ENCODE measurements at regions not wholly inside any gene's neighbourhood (a gene's known extent, or its start where the extent isn't known, plus 50 kb on each side); places are given as distances from the start of the nearest gene placed in this dataset.

DNA sequence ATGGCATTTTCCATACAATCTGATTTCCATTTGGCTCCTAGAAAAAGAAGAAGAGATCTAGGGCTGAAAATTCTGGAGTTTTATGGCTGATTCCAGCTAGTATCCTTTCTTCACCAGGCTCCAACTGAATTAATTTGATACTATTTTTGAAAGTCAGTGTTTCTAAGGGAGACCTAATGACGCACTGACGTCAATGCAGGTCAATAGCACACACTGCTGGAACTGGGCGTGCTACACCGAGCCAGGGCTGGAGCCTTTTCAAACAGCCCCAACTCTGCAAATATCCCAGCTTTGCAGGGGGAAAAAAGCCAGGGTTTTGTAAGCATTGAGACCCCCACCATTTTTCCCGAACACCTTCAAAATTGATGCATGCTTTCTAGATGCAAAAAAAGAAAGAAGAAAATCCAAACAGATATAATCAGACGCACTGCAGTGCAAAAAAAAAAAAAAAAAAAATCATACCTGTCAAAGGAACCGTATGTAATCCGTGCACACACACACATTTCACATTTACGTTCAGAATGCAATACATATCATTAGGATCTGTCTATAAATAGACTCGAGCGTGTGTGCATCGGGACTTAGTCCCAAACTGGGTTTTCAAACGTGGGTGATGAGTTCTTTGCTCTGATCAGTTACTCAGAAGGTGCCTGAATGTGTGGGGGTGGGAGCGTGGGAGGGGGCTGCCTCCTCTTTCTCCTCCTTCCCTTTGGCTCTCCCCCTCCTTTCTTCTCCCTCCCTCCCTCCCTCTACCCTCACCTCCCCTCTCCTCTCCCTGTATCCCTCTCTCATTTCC, 124.5 kb upstream of the HSD17B12 start:
- TF ChIP-seq ZC3H10 (CRISPR knock-in tag; IDR thresholded peaks at IDR 0.05): no peak
- no peak for TF ChIP-seq TCF4 (CRISPR knock-in tag; IDR thresholded peaks at IDR 0.05; ENCODE audit: borderline replicate concordance)
- TF ChIP-seq BACH2 (CRISPR knock-in tag; IDR thresholded peaks at IDR 0.05; ENCODE audit: borderline replicate concordance): no peak
- TF ChIP-seq, protein P1, sequence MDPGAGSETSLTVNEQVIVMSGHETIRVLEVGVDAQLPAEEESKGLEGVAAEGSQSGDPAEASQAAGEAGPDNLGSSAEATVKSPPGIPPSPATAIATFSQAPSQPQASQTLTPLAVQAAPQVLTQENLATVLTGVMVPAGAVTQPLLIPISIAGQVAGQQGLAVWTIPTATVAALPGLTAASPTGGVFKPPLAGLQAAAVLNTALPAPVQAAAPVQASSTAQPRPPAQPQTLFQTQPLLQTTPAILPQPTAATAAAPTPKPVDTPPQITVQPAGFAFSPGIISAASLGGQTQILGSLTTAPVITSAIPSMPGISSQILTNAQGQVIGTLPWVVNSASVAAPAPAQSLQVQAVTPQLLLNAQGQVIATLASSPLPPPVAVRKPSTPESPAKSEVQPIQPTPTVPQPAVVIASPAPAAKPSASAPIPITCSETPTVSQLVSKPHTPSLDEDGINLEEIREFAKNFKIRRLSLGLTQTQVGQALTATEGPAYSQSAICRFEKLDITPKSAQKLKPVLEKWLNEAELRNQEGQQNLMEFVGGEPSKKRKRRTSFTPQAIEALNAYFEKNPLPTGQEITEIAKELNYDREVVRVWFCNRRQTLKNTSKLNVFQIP (CRISPR knock-in tag; IDR thresholded peaks at IDR 0.05; ENCODE audit: borderline replicate concordance, low read depth): no peak
- TF ChIP-seq PPARA (CRISPR knock-in tag; IDR thresholded peaks at IDR 0.05; ENCODE audit: borderline replicate concordance): no peak
- no peak for TF ChIP-seq ISL1 (CRISPR knock-in tag; IDR thresholded peaks at IDR 0.05)
- TF ChIP-seq ZFP30 (CRISPR knock-in tag; IDR thresholded peaks at IDR 0.05): no peak
- TF ChIP-seq SNAI2 (CRISPR knock-in tag; IDR thresholded peaks at IDR 0.05): no peak
- no peak for TF ChIP-seq GLIS3 (CRISPR knock-in tag; IDR thresholded peaks at IDR 0.05)
- ATAC-seq: 0 out of 3 replicates have a peak, but pooled peaks have one; percentile 33

DNA sequence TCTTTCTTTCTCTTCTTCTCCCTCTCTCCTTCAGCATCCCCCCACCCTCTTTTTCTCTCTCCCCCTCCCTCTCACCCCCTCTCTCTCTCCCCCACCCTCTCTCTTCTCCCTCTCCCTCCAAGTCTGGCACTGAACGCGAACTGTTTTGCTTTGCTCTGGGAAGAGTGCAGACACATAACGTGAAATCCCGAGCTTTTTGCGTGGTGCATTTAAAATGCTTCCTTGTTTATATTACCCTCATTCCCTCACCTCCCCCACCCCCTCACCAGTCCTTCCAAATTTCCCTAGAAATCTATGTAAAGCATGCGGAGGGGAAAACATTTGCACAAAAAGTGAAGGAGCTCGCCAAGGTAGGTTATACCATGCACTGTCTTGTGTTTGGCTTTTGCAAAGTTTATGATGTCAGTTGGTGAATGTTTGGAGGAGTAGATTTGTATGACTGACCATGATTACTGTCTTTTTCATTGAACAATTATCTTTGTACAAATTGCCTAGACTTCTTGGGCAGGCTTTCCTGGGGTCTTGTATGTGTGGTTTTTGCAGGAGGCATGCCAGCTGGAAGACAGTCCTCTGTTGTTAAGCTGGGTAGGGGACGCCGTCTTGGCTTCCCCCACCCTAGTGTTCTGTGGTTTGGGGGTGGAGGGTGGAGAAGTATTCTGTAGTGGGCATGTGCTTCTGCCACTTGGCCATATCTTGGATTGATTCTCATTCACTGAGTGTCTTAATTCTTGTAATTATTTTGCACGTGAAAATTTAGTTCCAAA, 123.7 kb upstream of the HSD17B12 start:
- ATAC-seq: no peak
- TF ChIP-seq ARNTL (CRISPR knock-in tag; IDR thresholded peaks at IDR 0.05; ENCODE audit: borderline replicate concordance, low read depth): no peak
- no peak for TF ChIP-seq BACH2 (CRISPR knock-in tag; IDR thresholded peaks at IDR 0.05; ENCODE audit: borderline replicate concordance)
- no peak for TF ChIP-seq TOX (CRISPR knock-in tag; IDR thresholded peaks at IDR 0.05; ENCODE audit: borderline replicate concordance)
- TF ChIP-seq, protein P2, sequence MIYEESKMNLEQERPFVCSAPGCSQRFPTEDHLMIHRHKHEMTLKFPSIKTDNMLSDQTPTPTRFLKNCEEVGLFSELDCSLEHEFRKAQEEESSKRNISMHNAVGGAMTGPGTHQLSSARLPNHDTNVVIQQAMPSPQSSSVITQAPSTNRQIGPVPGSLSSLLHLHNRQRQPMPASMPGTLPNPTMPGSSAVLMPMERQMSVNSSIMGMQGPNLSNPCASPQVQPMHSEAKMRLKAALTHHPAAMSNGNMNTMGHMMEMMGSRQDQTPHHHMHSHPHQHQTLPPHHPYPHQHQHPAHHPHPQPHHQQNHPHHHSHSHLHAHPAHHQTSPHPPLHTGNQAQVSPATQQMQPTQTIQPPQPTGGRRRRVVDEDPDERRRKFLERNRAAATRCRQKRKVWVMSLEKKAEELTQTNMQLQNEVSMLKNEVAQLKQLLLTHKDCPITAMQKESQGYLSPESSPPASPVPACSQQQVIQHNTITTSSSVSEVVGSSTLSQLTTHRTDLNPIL (CRISPR knock-in tag; IDR thresholded peaks at IDR 0.05; ENCODE audit: low read depth): no peak
- no peak for TF ChIP-seq ZNF70 (CRISPR knock-in tag; IDR thresholded peaks at IDR 0.05)
- TF ChIP-seq, protein P1 (CRISPR knock-in tag; IDR thresholded peaks at IDR 0.05; ENCODE audit: borderline replicate concordance, low read depth): no peak

DNA sequence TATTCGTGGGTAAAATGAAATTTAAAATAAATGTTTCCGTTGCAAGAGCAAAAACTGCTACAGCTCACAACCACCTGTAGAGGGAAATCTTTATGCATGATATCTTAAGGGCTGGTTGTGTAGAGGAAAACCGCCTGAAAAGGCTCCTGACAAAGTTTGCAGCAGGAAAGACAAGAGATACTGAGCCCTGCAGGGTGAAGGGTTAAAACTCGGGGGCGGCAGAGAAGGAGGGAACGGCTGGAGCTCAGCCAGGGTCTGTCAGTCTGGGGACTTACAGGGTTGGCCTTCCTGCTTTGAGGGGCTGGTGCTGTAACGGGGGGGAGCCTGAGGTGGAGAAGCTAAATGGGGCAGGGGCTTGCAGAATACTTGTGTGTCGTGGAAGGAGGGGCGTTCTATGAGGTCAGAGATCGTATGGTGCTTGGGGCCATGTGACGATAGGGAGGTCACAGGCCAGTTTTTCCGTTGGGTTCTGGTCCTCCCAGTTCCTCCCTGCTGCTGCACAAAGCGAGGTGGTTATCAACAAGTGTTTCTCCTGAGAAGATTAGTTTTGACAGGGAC, 122.9 kb upstream of the HSD17B12 start:
- no peak for TF ChIP-seq TOX (CRISPR knock-in tag; IDR thresholded peaks at IDR 0.05; ENCODE audit: borderline replicate concordance)
- TF ChIP-seq ZNF70 (CRISPR knock-in tag; IDR thresholded peaks at IDR 0.05): no peak
- no peak for TF ChIP-seq OSR1 (CRISPR knock-in tag; IDR thresholded peaks at IDR 0.05)
- no peak for TF ChIP-seq TCF4 (CRISPR knock-in tag; IDR thresholded peaks at IDR 0.05; ENCODE audit: borderline replicate concordance)
- no peak for TF ChIP-seq ZFP30 (CRISPR knock-in tag; IDR thresholded peaks at IDR 0.05)
- TF ChIP-seq GLIS3 (CRISPR knock-in tag; IDR thresholded peaks at IDR 0.05): no peak
- TF ChIP-seq ZFP3 (CRISPR knock-in tag; IDR thresholded peaks at IDR 0.05): no peak
- TF ChIP-seq BACH2 (CRISPR knock-in tag; IDR thresholded peaks at IDR 0.05; ENCODE audit: borderline replicate concordance): no peak
- no peak for TF ChIP-seq PPARA (CRISPR knock-in tag; IDR thresholded peaks at IDR 0.05; ENCODE audit: borderline replicate concordance)
- TF ChIP-seq ESRRG (CRISPR knock-in tag; IDR thresholded peaks at IDR 0.05): no peak
- TF ChIP-seq, protein P3, sequence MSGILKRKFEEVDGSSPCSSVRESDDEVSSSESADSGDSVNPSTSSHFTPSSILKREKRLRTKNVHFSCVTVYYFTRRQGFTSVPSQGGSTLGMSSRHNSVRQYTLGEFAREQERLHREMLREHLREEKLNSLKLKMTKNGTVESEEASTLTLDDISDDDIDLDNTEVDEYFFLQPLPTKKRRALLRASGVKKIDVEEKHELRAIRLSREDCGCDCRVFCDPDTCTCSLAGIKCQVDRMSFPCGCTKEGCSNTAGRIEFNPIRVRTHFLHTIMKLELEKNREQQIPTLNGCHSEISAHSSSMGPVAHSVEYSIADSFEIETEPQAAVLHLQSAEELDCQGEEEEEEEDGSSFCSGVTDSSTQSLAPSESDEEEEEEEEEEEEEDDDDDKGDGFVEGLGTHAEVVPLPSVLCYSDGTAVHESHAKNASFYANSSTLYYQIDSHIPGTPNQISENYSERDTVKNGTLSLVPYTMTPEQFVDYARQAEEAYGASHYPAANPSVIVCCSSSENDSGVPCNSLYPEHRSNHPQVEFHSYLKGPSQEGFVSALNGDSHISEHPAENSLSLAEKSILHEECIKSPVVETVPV (CRISPR knock-in tag; IDR thresholded peaks at IDR 0.05): no peak
- TF ChIP-seq ZC3H10 (CRISPR knock-in tag; IDR thresholded peaks at IDR 0.05): no peak
- no peak for TF ChIP-seq ZNF565 (CRISPR knock-in tag; conservative IDR thresholded peaks at IDR 0.05; ENCODE audit: low read depth)
- no peak for TF ChIP-seq ISL1 (CRISPR knock-in tag; IDR thresholded peaks at IDR 0.05)
- TF ChIP-seq, protein P2 (CRISPR knock-in tag; IDR thresholded peaks at IDR 0.05; ENCODE audit: low read depth): no peak
- no peak for TF ChIP-seq ZNF8 (CRISPR knock-in tag; IDR thresholded peaks at IDR 0.05)
- TF ChIP-seq, protein P4, sequence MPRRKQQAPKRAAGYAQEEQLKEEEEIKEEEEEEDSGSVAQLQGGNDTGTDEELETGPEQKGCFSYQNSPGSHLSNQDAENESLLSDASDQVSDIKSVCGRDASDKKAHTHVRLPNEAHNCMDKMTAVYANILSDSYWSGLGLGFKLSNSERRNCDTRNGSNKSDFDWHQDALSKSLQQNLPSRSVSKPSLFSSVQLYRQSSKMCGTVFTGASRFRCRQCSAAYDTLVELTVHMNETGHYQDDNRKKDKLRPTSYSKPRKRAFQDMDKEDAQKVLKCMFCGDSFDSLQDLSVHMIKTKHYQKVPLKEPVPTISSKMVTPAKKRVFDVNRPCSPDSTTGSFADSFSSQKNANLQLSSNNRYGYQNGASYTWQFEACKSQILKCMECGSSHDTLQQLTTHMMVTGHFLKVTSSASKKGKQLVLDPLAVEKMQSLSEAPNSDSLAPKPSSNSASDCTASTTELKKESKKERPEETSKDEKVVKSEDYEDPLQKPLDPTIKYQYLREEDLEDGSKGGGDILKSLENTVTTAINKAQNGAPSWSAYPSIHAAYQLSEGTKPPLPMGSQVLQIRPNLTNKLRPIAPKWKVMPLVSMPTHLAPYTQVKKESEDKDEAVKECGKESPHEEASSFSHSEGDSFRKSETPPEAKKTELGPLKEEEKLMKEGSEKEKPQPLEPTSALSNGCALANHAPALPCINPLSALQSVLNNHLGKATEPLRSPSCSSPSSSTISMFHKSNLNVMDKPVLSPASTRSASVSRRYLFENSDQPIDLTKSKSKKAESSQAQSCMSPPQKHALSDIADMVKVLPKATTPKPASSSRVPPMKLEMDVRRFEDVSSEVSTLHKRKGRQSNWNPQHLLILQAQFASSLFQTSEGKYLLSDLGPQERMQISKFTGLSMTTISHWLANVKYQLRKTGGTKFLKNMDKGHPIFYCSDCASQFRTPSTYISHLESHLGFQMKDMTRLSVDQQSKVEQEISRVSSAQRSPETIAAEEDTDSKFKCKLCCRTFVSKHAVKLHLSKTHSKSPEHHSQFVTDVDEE (CRISPR knock-in tag; IDR thresholded peaks at IDR 0.05): no peak
- TF ChIP-seq, protein P5, sequence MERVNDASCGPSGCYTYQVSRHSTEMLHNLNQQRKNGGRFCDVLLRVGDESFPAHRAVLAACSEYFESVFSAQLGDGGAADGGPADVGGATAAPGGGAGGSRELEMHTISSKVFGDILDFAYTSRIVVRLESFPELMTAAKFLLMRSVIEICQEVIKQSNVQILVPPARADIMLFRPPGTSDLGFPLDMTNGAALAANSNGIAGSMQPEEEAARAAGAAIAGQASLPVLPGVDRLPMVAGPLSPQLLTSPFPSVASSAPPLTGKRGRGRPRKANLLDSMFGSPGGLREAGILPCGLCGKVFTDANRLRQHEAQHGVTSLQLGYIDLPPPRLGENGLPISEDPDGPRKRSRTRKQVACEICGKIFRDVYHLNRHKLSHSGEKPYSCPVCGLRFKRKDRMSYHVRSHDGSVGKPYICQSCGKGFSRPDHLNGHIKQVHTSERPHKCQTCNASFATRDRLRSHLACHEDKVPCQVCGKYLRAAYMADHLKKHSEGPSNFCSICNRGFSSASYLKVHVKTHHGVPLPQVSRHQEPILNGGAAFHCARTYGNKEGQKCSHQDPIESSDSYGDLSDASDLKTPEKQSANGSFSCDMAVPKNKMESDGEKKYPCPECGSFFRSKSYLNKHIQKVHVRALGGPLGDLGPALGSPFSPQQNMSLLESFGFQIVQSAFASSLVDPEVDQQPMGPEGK (CRISPR knock-in tag; IDR thresholded peaks at IDR 0.05; ENCODE audit: borderline replicate concordance): no peak
- peak; percentile 44; the same call in 2 of the 3 replicates for ATAC-seq

Data from SK-N-SH treated with all-trans-retinoic acid at 6 μM for 48 hours (cell line).